ENCODE measurements at regions not wholly inside any gene's neighbourhood (a gene's known extent, or its start where the extent isn't known, plus 50 kb on each side); places are given as distances from the start of the nearest gene placed in this dataset.

- Histone ChIP-seq H3K36me3 (ENCODE audit: control insufficient read depth in 5 of 5, insufficient read depth in 5 of 5, low read length in 5 of 5) (no peaks in the 10 kb centered on the region), H3K9me3 (ENCODE audit: control insufficient read depth in 5 of 5, low read length in 5 of 5) (no peaks in the 10 kb centered on the region), H3K27me3 (ENCODE audit: control insufficient read depth in 5 of 5, insufficient read depth in 4 of 5, low read length in 5 of 5) (no peaks in the 10 kb centered on the region), H3K4me1 (ENCODE audit: control insufficient read depth in 5 of 5, insufficient read depth in 5 of 5, low read length in 5 of 5) (peaks cover 0 to 3% (median 0%) of the 10 kb centered on the region in 5 donors), H3K9ac (ENCODE audit: low read length in 5 of 5) (no peak overlapping the region), H3K4me3 (ENCODE audit: low read depth in 1 of 5, low read length in 5 of 5) (no peak overlapping the region), H3K27ac (ENCODE audit: low read depth, low read length) (no peak overlapping the region)
Measured at GRCh38 chr3:59137415-59137814, 87.6 kb upstream of the CFAP20DC start.

GRCh38 chr3:59136081-59136480 is 86.3 kb upstream of the CFAP20DC start:
- Histone ChIP-seq H3K4me1 (ENCODE audit: control insufficient read depth in 5 of 5, insufficient read depth in 5 of 5, low read length in 5 of 5) (peaks cover 0 to 3% (median 0%) of the 10 kb centered on the region in 5 donors), H3K4me3 (ENCODE audit: low read depth in 1 of 5, low read length in 5 of 5) (no peak overlapping the region), H3K9me3 (ENCODE audit: control insufficient read depth in 5 of 5, low read length in 5 of 5) (no peaks in the 10 kb centered on the region), H3K36me3 (ENCODE audit: control insufficient read depth in 5 of 5, insufficient read depth in 5 of 5, low read length in 5 of 5) (no peaks in the 10 kb centered on the region), H3K9ac (ENCODE audit: low read length in 5 of 5) (no peak overlapping the region), H3K27ac (ENCODE audit: low read depth, low read length) (no peak overlapping the region), H3K27me3 (ENCODE audit: control insufficient read depth in 5 of 5, insufficient read depth in 4 of 5, low read length in 5 of 5) (no peaks in the 10 kb centered on the region)

- H3K27ac ChIP-seq (ENCODE audit: low read depth, low read length) = no peak overlapping the region
- no peaks in the 10 kb centered on the region for H3K27me3 ChIP-seq (ENCODE audit: control insufficient read depth in 5 of 5, insufficient read depth in 4 of 5, low read length in 5 of 5)
Measured at GRCh38 chr3:59135096-59135495, 85.3 kb upstream of the CFAP20DC start.

GRCh38 chr3:59133311-59133710 is 83.5 kb upstream of the CFAP20DC start:
- Histone ChIP-seq H3K9ac (ENCODE audit: low read length in 5 of 5) (no peak overlapping the region), H3K9me3 (ENCODE audit: control insufficient read depth in 5 of 5, low read length in 5 of 5) (no peaks in the 10 kb centered on the region), H3K4me1 (ENCODE audit: control insufficient read depth in 5 of 5, insufficient read depth in 5 of 5, low read length in 5 of 5) (peaks cover 0 to 3% (median 0%) of the 10 kb centered on the region in 5 donors), H3K36me3 (ENCODE audit: control insufficient read depth in 5 of 5, insufficient read depth in 5 of 5, low read length in 5 of 5) (no peaks in the 10 kb centered on the region), H3K4me3 (ENCODE audit: low read depth in 1 of 5, low read length in 5 of 5) (no peak overlapping the region), H3K27ac (ENCODE audit: low read depth, low read length) (no peak overlapping the region), H3K27me3 (ENCODE audit: control insufficient read depth in 5 of 5, insufficient read depth in 4 of 5, low read length in 5 of 5) (no peaks in the 10 kb centered on the region)

More at GRCh38 chr3:59135096-59135495, 85.3 kb upstream of the CFAP20DC start:
- Histone ChIP-seq H3K9ac (ENCODE audit: low read length in 5 of 5) (no peak overlapping the region), H3K4me3 (ENCODE audit: low read depth in 1 of 5, low read length in 5 of 5) (no peak overlapping the region), H3K9me3 (ENCODE audit: control insufficient read depth in 5 of 5, low read length in 5 of 5) (no peaks in the 10 kb centered on the region), H3K4me1 (ENCODE audit: control insufficient read depth in 5 of 5, insufficient read depth in 5 of 5, low read length in 5 of 5) (peaks cover 0 to 3% (median 0%) of the 10 kb centered on the region in 5 donors), H3K36me3 (ENCODE audit: control insufficient read depth in 5 of 5, insufficient read depth in 5 of 5, low read length in 5 of 5) (no peaks in the 10 kb centered on the region)

- Histone ChIP-seq H3K9ac (ENCODE audit: low read length in 5 of 5) (no peak overlapping the region), H3K27ac (ENCODE audit: low read depth, low read length) (no peak overlapping the region), H3K9me3 (ENCODE audit: control insufficient read depth in 5 of 5, low read length in 5 of 5) (no peaks in the 10 kb centered on the region), H3K36me3 (ENCODE audit: control insufficient read depth in 5 of 5, insufficient read depth in 5 of 5, low read length in 5 of 5) (no peaks in the 10 kb centered on the region), H3K27me3 (ENCODE audit: control insufficient read depth in 5 of 5, insufficient read depth in 4 of 5, low read length in 5 of 5) (no peaks in the 10 kb centered on the region), H3K4me3 (ENCODE audit: low read depth in 1 of 5, low read length in 5 of 5) (no peak overlapping the region), H3K4me1 (ENCODE audit: control insufficient read depth in 5 of 5, insufficient read depth in 5 of 5, low read length in 5 of 5) (peaks cover 0 to 3% (median 0%) of the 10 kb centered on the region in 5 donors)
Measured at GRCh38 chr3:59131016-59131766, 81.4 kb upstream of the CFAP20DC start.

- Histone ChIP-seq H3K4me1 (ENCODE audit: control insufficient read depth in 5 of 5, insufficient read depth in 5 of 5, low read length in 5 of 5) (peaks cover 0 to 4% (median 0%) of the 10 kb centered on the region in 5 donors), H3K27ac (ENCODE audit: low read depth, low read length) (no peak overlapping the region), H3K9ac (ENCODE audit: low read length in 5 of 5) (no peak overlapping the region), H3K27me3 (ENCODE audit: control insufficient read depth in 5 of 5, insufficient read depth in 4 of 5, low read length in 5 of 5) (no peaks in the 10 kb centered on the region), H3K36me3 (ENCODE audit: control insufficient read depth in 5 of 5, insufficient read depth in 5 of 5, low read length in 5 of 5) (no peaks in the 10 kb centered on the region), H3K4me3 (ENCODE audit: low read depth in 1 of 5, low read length in 5 of 5) (no peak overlapping the region), H3K9me3 (ENCODE audit: control insufficient read depth in 5 of 5, low read length in 5 of 5) (no peaks in the 10 kb centered on the region)
Measured at GRCh38 chr3:59128685-59129084, 78.9 kb upstream of the CFAP20DC start.

- Histone ChIP-seq H3K36me3 (ENCODE audit: control insufficient read depth in 5 of 5, insufficient read depth in 5 of 5, low read length in 5 of 5) (no peaks in the 10 kb centered on the region), H3K27ac (ENCODE audit: low read depth, low read length) (no peak overlapping the region), H3K4me1 (ENCODE audit: control insufficient read depth in 5 of 5, insufficient read depth in 5 of 5, low read length in 5 of 5) (peaks cover 0 to 4% (median 0%) of the 10 kb centered on the region in 5 donors)
Measured at GRCh38 chr3:59127071-59127470, 77.2 kb upstream of the CFAP20DC start.

GRCh38 chr3:59126446-59126845 is 76.6 kb upstream of the CFAP20DC start:
- Histone ChIP-seq H3K9ac (ENCODE audit: low read length in 5 of 5) (no peak overlapping the region), H3K27me3 (ENCODE audit: control insufficient read depth in 5 of 5, insufficient read depth in 4 of 5, low read length in 5 of 5) (no peaks in the 10 kb centered on the region), H3K9me3 (ENCODE audit: control insufficient read depth in 5 of 5, low read length in 5 of 5) (no peaks in the 10 kb centered on the region), H3K4me3 (ENCODE audit: low read depth in 1 of 5, low read length in 5 of 5) (no peak overlapping the region), H3K36me3 (ENCODE audit: control insufficient read depth in 5 of 5, insufficient read depth in 5 of 5, low read length in 5 of 5) (no peaks in the 10 kb centered on the region), H3K4me1 (ENCODE audit: control insufficient read depth in 5 of 5, insufficient read depth in 5 of 5, low read length in 5 of 5) (peaks cover 0 to 4% (median 0%) of the 10 kb centered on the region in 5 donors), H3K27ac (ENCODE audit: low read depth, low read length) (no peak overlapping the region)

More at GRCh38 chr3:59127071-59127470, 77.2 kb upstream of the CFAP20DC start:
- Histone ChIP-seq H3K9ac (ENCODE audit: low read length in 5 of 5) (no peak overlapping the region), H3K27me3 (ENCODE audit: control insufficient read depth in 5 of 5, insufficient read depth in 4 of 5, low read length in 5 of 5) (no peaks in the 10 kb centered on the region), H3K4me3 (ENCODE audit: low read depth in 1 of 5, low read length in 5 of 5) (no peak overlapping the region), H3K9me3 (ENCODE audit: control insufficient read depth in 5 of 5, low read length in 5 of 5) (no peaks in the 10 kb centered on the region)

GRCh38 chr3:59121346-59122144 is 71.7 kb upstream of the CFAP20DC start:
- Histone ChIP-seq H3K36me3 (ENCODE audit: control insufficient read depth in 5 of 5, insufficient read depth in 5 of 5, low read length in 5 of 5) (no peaks in the 10 kb centered on the region), H3K27ac (ENCODE audit: low read depth, low read length) (no peak overlapping the region), H3K9me3 (ENCODE audit: control insufficient read depth in 5 of 5, low read length in 5 of 5) (no peaks in the 10 kb centered on the region), H3K9ac (ENCODE audit: low read length in 5 of 5) (no peak overlapping the region), H3K4me1 (ENCODE audit: control insufficient read depth in 5 of 5, insufficient read depth in 5 of 5, low read length in 5 of 5) (peaks cover 0 to 4% (median 0%) of the 10 kb centered on the region in 5 donors), H3K4me3 (ENCODE audit: low read depth in 1 of 5, low read length in 5 of 5) (no peak overlapping the region), H3K27me3 (ENCODE audit: control insufficient read depth in 5 of 5, insufficient read depth in 4 of 5, low read length in 5 of 5) (no peaks in the 10 kb centered on the region)

GRCh38 chr3:59118928-59119327 is 69.1 kb upstream of the CFAP20DC start:
- Histone ChIP-seq H3K4me3 (ENCODE audit: low read depth in 1 of 5, low read length in 5 of 5) (no peak overlapping the region), H3K4me1 (ENCODE audit: control insufficient read depth in 5 of 5, insufficient read depth in 5 of 5, low read length in 5 of 5) (no peaks in the 10 kb centered on the region), H3K36me3 (ENCODE audit: control insufficient read depth in 5 of 5, insufficient read depth in 5 of 5, low read length in 5 of 5) (no peaks in the 10 kb centered on the region), H3K9ac (ENCODE audit: low read length in 5 of 5) (no peak overlapping the region), H3K9me3 (ENCODE audit: control insufficient read depth in 5 of 5, low read length in 5 of 5) (no peaks in the 10 kb centered on the region), H3K27ac (ENCODE audit: low read depth, low read length) (no peak overlapping the region), H3K27me3 (ENCODE audit: control insufficient read depth in 5 of 5, insufficient read depth in 4 of 5, low read length in 5 of 5) (no peaks in the 10 kb centered on the region)
